Mesothelial cell of epicardium (in vitro differentiated cells): ENCODE measurements at regions not wholly inside any gene's neighbourhood (a gene's known extent, or its start where the extent isn't known, plus 50 kb on each side); places are given as distances from the start of the nearest gene placed in this dataset.

Source experiments
- DNase-seq, 2 experiments: peaks; one replicate each; pipeline ENCODE4 v3.0.0; 2021; ENCODE audit warnings: low spot score in 2 of 2; ENCODE audit not compliant: unreplicated experiment in 2 of 2
- H3K27ac Mint-ChIP-seq: 2 replicates; pipeline ENCODE4 v1.8.0; 2021; ENCODE audit warnings: mixed read lengths
- H3K27me3 Mint-ChIP-seq: 2 replicates; pipeline ENCODE4 v1.8.0; 2021; ENCODE audit warnings: low read depth, mixed read lengths
- H3K36me3 Mint-ChIP-seq: 2 replicates; pipeline ENCODE4 v1.8.0; 2021; ENCODE audit warnings: mixed read lengths
- H3K4me1 Mint-ChIP-seq: 2 replicates; pipeline ENCODE4 v1.8.0; 2021; ENCODE audit warnings: mixed read lengths
- H3K4me3 Mint-ChIP-seq: 2 replicates; pipeline ENCODE4 v1.8.0; 2021; ENCODE audit warnings: mild to moderate bottlenecking, moderate library complexity, mixed read lengths
- H3K9me3 Mint-ChIP-seq: 2 replicates; pipeline ENCODE4 v1.8.0; 2021; ENCODE audit warnings: mixed read lengths
- CTCF ChIP-seq: fragments of 200-600 bp; sonication (generic); IDR thresholded peaks from one replicate; pipeline ENCODE4 v1.5.0; 2021; ENCODE audit warnings: antibody characterized with exemption; ENCODE audit not compliant: unreplicated experiment

- Mint-ChIP-seq H3K27ac (no peak overlapping the region), H3K4me1 (no peaks in the 10 kb centered on the region), H3K4me3 (no peak overlapping the region), H3K36me3 (peaks cover 7% of the 10 kb centered on the region), H3K27me3 (peaks cover 2% of the 10 kb centered on the region), H3K9me3 (peaks cover 7% of the 10 kb centered on the region)
- TF ChIP-seq CTCF, result no peak
- DNase-seq, result no peak
These were observed 1122.1 kb upstream of the SEL1L start for GRCh38 chr14:82655770-82656169.

GRCh38 chr14:82657186-82657675, 1123.6 kb upstream of the SEL1L start:
- Mint-ChIP-seq H3K9me3 (no peaks in the 10 kb centered on the region), H3K36me3 (no peaks in the 10 kb centered on the region), H3K27me3 (no peaks in the 10 kb centered on the region), H3K4me1 (peaks cover 7% of the 10 kb centered on the region), H3K4me3 (no peak overlapping the region), H3K27ac (no peak overlapping the region)
- no peak for TF ChIP-seq CTCF
- no peak for DNase-seq

GRCh38 chr14:82661258-82661657, 1127.6 kb upstream of the SEL1L start:
- H3K9me3 Mint-ChIP-seq, result no peaks in the 10 kb centered on the region
- H3K4me3 Mint-ChIP-seq, result no peak overlapping the region
- DNase-seq, result no peak
- no peaks in the 10 kb centered on the region for H3K36me3 Mint-ChIP-seq
- no peaks in the 10 kb centered on the region for H3K27me3 Mint-ChIP-seq
- H3K4me1 Mint-ChIP-seq, result peaks cover 10% of the 10 kb centered on the region
- no peak for TF ChIP-seq CTCF
- H3K27ac Mint-ChIP-seq, result no peak overlapping the region

- Mint-ChIP-seq H3K36me3 (no peaks in the 10 kb centered on the region), H3K4me3 (no peak overlapping the region), H3K27me3 (no peaks in the 10 kb centered on the region), H3K9me3 (no peaks in the 10 kb centered on the region), H3K27ac (peak overlapping the region; percentile 7), H3K4me1 (peaks cover 27% of the 10 kb centered on the region)
- no peak for DNase-seq
- TF ChIP-seq CTCF, result no peak
These were observed 1133.4 kb upstream of the SEL1L start for GRCh38 chr14:82667006-82667405.

GRCh38 chr14:82667501-82667900, 1133.8 kb upstream of the SEL1L start:
- no peak for DNase-seq
- no peak overlapping the region for H3K4me3 Mint-ChIP-seq
- TF ChIP-seq CTCF, result no peak
- no peaks in the 10 kb centered on the region for H3K9me3 Mint-ChIP-seq
- peak overlapping the region; percentile 7 for H3K27ac Mint-ChIP-seq
- no peaks in the 10 kb centered on the region for H3K36me3 Mint-ChIP-seq
- no peaks in the 10 kb centered on the region for H3K27me3 Mint-ChIP-seq
- H3K4me1 Mint-ChIP-seq, result peaks cover 26% of the 10 kb centered on the region

GRCh38 chr14:82676403-82676802, 1142.8 kb upstream of the SEL1L start:
- no peak overlapping the region for H3K27ac Mint-ChIP-seq
- H3K36me3 Mint-ChIP-seq, result no peaks in the 10 kb centered on the region
- TF ChIP-seq CTCF, result no peak
- H3K4me1 Mint-ChIP-seq, result no peaks in the 10 kb centered on the region
- H3K9me3 Mint-ChIP-seq, result no peaks in the 10 kb centered on the region
- no peak for DNase-seq
- no peak overlapping the region for H3K4me3 Mint-ChIP-seq
- no peaks in the 10 kb centered on the region for H3K27me3 Mint-ChIP-seq
